IMR-90 (cell line): ENCODE measurements at regions not wholly inside any gene's neighbourhood (a gene's known extent, or its start where the extent isn't known, plus 50 kb on each side); places are given as distances from the start of the nearest gene placed in this dataset.

ENCODE experiments used
- ATAC-seq: fragments of 200-7000 bp; cut with Tn5 transposase; 2 replicates; pipeline ENCODE4 v1.9.1; 2020; ENCODE audit warnings: low read depth, mild to moderate bottlenecking, moderate library complexity
- BruUV-seq: library from RNA; stranded (reverse); fragments of 400-500 nt; replicated peaks from 2 replicates; lab custom pipeline; 2021; lab: Mats Ljungman, UMichigan
- CTCF ChIA-PET: fragments of 300-600 bp; formaldehyde crosslinking; extraction: SDS; loops from one replicate; lab custom pipeline; 2021; ENCODE audit warnings: antibody characterized with exemption; lab: Yijun Ruan, JAX
- POLR2A ChIA-PET: fragments of 300-600 bp; sonication (Branson Sonifier 250); formaldehyde crosslinking; loops from one replicate; lab custom pipeline; 2022; ENCODE audit warnings: antibody characterized with exemption; ENCODE audit not compliant: unreplicated experiment; lab: Charles Lee
- DNase-seq: peaks from one replicate; pipeline ENCODE4 v3.0.0; 2013
- H2AFZ ChIP-seq: replicated peaks from 2 replicates; pipeline ENCODE3; 2013; ENCODE audit warnings: low read length, mild to moderate bottlenecking; ENCODE audit not compliant: poor library complexity
- H2AK5ac ChIP-seq: 2 replicates; pipeline ENCODE4 v1.6.1; 2013; ENCODE audit warnings: low read depth, low read length, inconsistent platforms
- H2AK9ac ChIP-seq: replicated peaks from 2 replicates; pipeline ENCODE3; 2013; ENCODE audit warnings: mild to moderate bottlenecking, low read depth, low read length, moderate library complexity; ENCODE audit not compliant: poor library complexity
- H2BK120ac ChIP-seq: 2 replicates; pipeline ENCODE4 v1.6.1; 2013; ENCODE audit warnings: low read depth, low read length, inconsistent platforms
- H2BK15ac ChIP-seq: 3 replicates; pipeline ENCODE4 v1.6.1; 2013; ENCODE audit warnings: low read depth, low read length, inconsistent platforms
- H2BK20ac ChIP-seq: 2 replicates; pipeline ENCODE4 v1.6.1; 2013; ENCODE audit warnings: low read depth, mild to moderate bottlenecking, inconsistent platforms, low read length, moderate library complexity
- H2BK5ac ChIP-seq: 2 replicates; pipeline ENCODE4 v1.6.1; 2013; ENCODE audit warnings: mild to moderate bottlenecking, low read depth, low read length, inconsistent platforms; ENCODE audit not compliant: poor library complexity, severe bottlenecking
- H3K14ac ChIP-seq: replicated peaks from 2 replicates; pipeline ENCODE4 v1.6.1; 2013; ENCODE audit warnings: low read depth, low read length, inconsistent platforms
- H3K18ac ChIP-seq: 2 replicates; pipeline ENCODE4 v1.6.1; 2013; ENCODE audit warnings: low read depth, low read length, control low read depth
- H3K23ac ChIP-seq: 2 replicates; pipeline ENCODE4 v1.6.1; 2013; ENCODE audit warnings: low read depth, low read length, inconsistent platforms
- H3K27ac ChIP-seq: 2 replicates; pipeline ENCODE4 v1.5.1; 2013; ENCODE audit warnings: mild to moderate bottlenecking, control low read depth, low read length; ENCODE audit not compliant: insufficient read depth
- H3K27me3 ChIP-seq: 2 replicates; pipeline ENCODE4 v1.6.1; 2013; ENCODE audit warnings: low read length; ENCODE audit not compliant: control insufficient read depth, insufficient read depth
- H3K36me3 ChIP-seq: 2 replicates; pipeline ENCODE4 v1.6.1; 2013; ENCODE audit warnings: low read length, mixed read lengths; ENCODE audit not compliant: control insufficient read depth, insufficient read depth
- H3K4ac ChIP-seq: 2 replicates; pipeline ENCODE4 v1.6.1; 2013; ENCODE audit warnings: low read depth, low read length, inconsistent platforms
- H3K4me1 ChIP-seq: 2 replicates; pipeline ENCODE4 v1.6.1; 2013; ENCODE audit warnings: low read length, mixed read lengths; ENCODE audit not compliant: control insufficient read depth, insufficient read depth
- H3K4me2 ChIP-seq: 2 replicates; pipeline ENCODE4 v1.6.1; 2013; ENCODE audit warnings: low read depth, mild to moderate bottlenecking, control low read depth, low read length, moderate library complexity
- H3K4me3 ChIP-seq: 2 replicates; pipeline ENCODE4 v1.5.1; 2013; ENCODE audit warnings: low read depth, mild to moderate bottlenecking, control low read depth, low read length, moderate library complexity; ENCODE audit not compliant: insufficient read depth
- H3K56ac ChIP-seq: 2 replicates; pipeline ENCODE4 v1.6.1; 2013; ENCODE audit warnings: low read length, inconsistent platforms; ENCODE audit not compliant: insufficient read depth; ENCODE audit errors: extremely low read depth
- H3K79me1 ChIP-seq, 2 experiments: 2 replicates each; pipeline ENCODE4 v1.6.1; 2013; ENCODE audit warnings: low read length in 2 of 2, inconsistent platforms in 1 of 2, low read depth in 1 of 2
- H3K9ac ChIP-seq: 2 replicates; pipeline ENCODE4 v1.6.1; 2013; ENCODE audit warnings: low read depth, low read length, control low read depth
- H3K9me1 ChIP-seq: 2 replicates; pipeline ENCODE4 v1.6.1; 2013; ENCODE audit warnings: low read length, inconsistent platforms; ENCODE audit not compliant: insufficient read depth
- H3K9me3 ChIP-seq: 2 replicates; pipeline ENCODE4 v1.6.1; 2013; ENCODE audit warnings: low read length; ENCODE audit not compliant: control insufficient read depth, insufficient read depth
- H4K20me1 ChIP-seq: 2 replicates; pipeline ENCODE4 v1.6.1; 2013; ENCODE audit warnings: low read length, inconsistent platforms; ENCODE audit not compliant: insufficient read depth
- H4K5ac ChIP-seq: 2 replicates; pipeline ENCODE4 v1.6.1; 2013; ENCODE audit warnings: mild to moderate bottlenecking, low read depth, low read length, control low read depth
- H4K8ac ChIP-seq, 2 experiments: 2 replicates each; pipeline ENCODE4 v1.6.1; 2013; ENCODE audit warnings: low read depth in 2 of 2, low read length in 2 of 2, control low read depth in 1 of 2, inconsistent platforms in 1 of 2
- H4K91ac ChIP-seq: 2 replicates; pipeline ENCODE4 v1.6.1; 2013; ENCODE audit warnings: low read depth, low read length, inconsistent platforms; ENCODE audit not compliant: insufficient read depth
- BHLHE40 ChIP-seq: fragments of 150-350 bp; IDR thresholded peaks from 2 replicates; pipeline ENCODE4 v1.6.1; 2016; ENCODE audit warnings: mild to moderate bottlenecking, low read depth, low read length
- MAFK ChIP-seq: IDR thresholded peaks from 2 replicates; pipeline ENCODE4 v1.6.1; 2012; ENCODE audit warnings: low read depth, low read length, improper control_type of control experiment
- MAZ ChIP-seq: IDR thresholded peaks from 2 replicates; pipeline ENCODE4 v1.6.1; 2012; ENCODE audit warnings: low read depth, mild to moderate bottlenecking, low read length, improper control_type of control experiment, moderate library complexity, borderline replicate concordance
- MXI1 ChIP-seq: IDR thresholded peaks from 2 replicates; pipeline ENCODE4 v1.6.1; 2012; ENCODE audit warnings: low read depth, mild to moderate bottlenecking, low read length, moderate library complexity, borderline replicate concordance
- POLR2A ChIP-seq: IDR thresholded peaks from 2 replicates; pipeline ENCODE4 v1.6.1; 2012; ENCODE audit warnings: mild to moderate bottlenecking, low read depth, low read length
- RCOR1 ChIP-seq: IDR thresholded peaks from 2 replicates; pipeline ENCODE4 v1.6.1; 2012; ENCODE audit warnings: mild to moderate bottlenecking, low read length, improper control_type of control experiment; ENCODE audit not compliant: insufficient replicate concordance
- WGBS, 2 experiments: methylation state at CpG; one replicate each; pipeline versions ENCODE4 v1.1.5 to v1.1.7; 2013; ENCODE audit warnings: missing lambda C conversion rate in 2 of 2; ENCODE audit not compliant: insufficient read length in 1 of 2; ENCODE audit errors: extremely low coverage in 2 of 2; 5-methylcytosine and 5-hydroxymethylcytosine counted together
- dilution Hi-C: fragments of 300-500 bp; cut with HindIII; formaldehyde crosslinking; loops from one replicate; pipeline ENCODE4 v1.14.3; 2018; ENCODE audit warnings: low sequenced_read_pairs; ENCODE audit not compliant: unreplicated experiment
- in situ Hi-C: fragments of 300-500 bp; cut with MboI; formaldehyde crosslinking; loops from 3 replicates; pipeline ENCODE4 v1.14.3; 2019; ENCODE audit warnings: low sequenced_read_pairs, inconsistent platforms, mixed read lengths
- intact Hi-C: fragments of 100-400 bp; cut with micrococcal nuclease; formaldehyde crosslinking; loops from 2 replicates; pipeline ENCODE4 v1.10.0; 2022
- TF ChIP-seq, protein P1 (sequence below): fragments of 150-350 bp; IDR thresholded peaks from 2 replicates; pipeline ENCODE4 v1.6.1; 2017; ENCODE audit warnings: mild to moderate bottlenecking, antibody characterized with exemption, low read length, low read depth

DNA sequence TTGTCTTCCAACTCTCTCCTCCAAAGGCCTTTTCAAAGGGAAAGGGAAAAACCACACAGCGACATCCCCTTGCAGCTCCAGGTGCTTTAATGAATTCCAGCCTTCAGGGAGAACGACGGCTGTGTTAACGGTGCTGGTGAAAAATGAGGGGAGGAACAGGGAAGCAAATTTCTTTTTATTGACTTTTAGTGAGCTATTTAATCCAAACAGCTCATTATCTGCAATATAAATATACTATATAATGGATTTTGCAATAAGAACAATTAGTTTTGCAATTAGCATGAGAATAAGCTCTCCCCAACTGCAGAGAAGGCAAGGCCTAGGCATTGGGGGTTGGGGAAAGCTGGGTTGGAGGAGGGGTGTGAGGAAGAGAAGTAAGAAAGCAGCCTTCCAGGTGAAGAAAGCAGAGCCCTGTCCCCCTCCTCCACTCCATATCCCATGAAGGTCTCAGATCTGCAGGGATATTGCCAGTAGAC lies 159.0 kb upstream of the ZC3H12A start:
- H2AK5ac ChIP-seq, result no peak overlapping the region
- no peak overlapping the region for H4K5ac ChIP-seq
- H3K56ac ChIP-seq, result no peak overlapping the region
- no peaks in the 10 kb centered on the region for H3K4me1 ChIP-seq
- in situ Hi-C loops, result loop anchor here (25.0 kb wide), 1 partner anchor 728 kb away; no protein-coding TSS in a partner anchor
- H3K9me1 ChIP-seq, result peaks cover 3% of the 10 kb centered on the region; the same call in 1 of the 2 replicates
- no peak overlapping the region for H3K4me2 ChIP-seq
- H3K4ac ChIP-seq, result no peak overlapping the region
- H3K4me3 ChIP-seq, result no peak overlapping the region
- no peak for ATAC-seq
- no peak overlapping the region for H2BK120ac ChIP-seq
- intact Hi-C loops, result no loop called here
- H2AK9ac ChIP-seq, result no peak overlapping the region
- no peak overlapping the region for H2BK5ac ChIP-seq
- no TSS peak for BruUV-seq
- H3K27ac ChIP-seq, result no peak overlapping the region
- no peaks in the 10 kb centered on the region for H3K36me3 ChIP-seq
- TF ChIP-seq BHLHE40 (no peak), MXI1 (no peak), MAZ (no peak), RCOR1 (no peak), POLR2A (no peak), MAFK (no peak)
- TF ChIP-seq, protein P1, sequence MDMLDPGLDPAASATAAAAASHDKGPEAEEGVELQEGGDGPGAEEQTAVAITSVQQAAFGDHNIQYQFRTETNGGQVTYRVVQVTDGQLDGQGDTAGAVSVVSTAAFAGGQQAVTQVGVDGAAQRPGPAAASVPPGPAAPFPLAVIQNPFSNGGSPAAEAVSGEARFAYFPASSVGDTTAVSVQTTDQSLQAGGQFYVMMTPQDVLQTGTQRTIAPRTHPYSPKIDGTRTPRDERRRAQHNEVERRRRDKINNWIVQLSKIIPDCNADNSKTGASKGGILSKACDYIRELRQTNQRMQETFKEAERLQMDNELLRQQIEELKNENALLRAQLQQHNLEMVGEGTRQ, result no peak
- H4K91ac ChIP-seq, result no peak overlapping the region
- dilution Hi-C loops, result no loop called here
- no peak overlapping the region for H2AFZ ChIP-seq
- no peak overlapping the region for H2BK15ac ChIP-seq
- H2BK20ac ChIP-seq, result no peak overlapping the region
- no peak for DNase-seq
- no peak overlapping the region for H4K8ac ChIP-seq
- no CpG with 5 or more reads among the region's 4 CpGs for WGBS, 2 experiments
- no peaks in the 10 kb centered on the region for H3K9me3 ChIP-seq
- H3K79me1 ChIP-seq, result no peaks in the 10 kb centered on the region
- POLR2A ChIA-PET, result no interaction called here
- H3K18ac ChIP-seq, result no peak overlapping the region
- H3K14ac ChIP-seq, result no peak overlapping the region
- H3K27me3 ChIP-seq, result peaks cover 23% of the 10 kb centered on the region
- no peaks in the 10 kb centered on the region for H4K20me1 ChIP-seq
- no peak overlapping the region for H3K23ac ChIP-seq
- no peak overlapping the region for H3K9ac ChIP-seq
- CTCF ChIA-PET, result no interaction called here
